UCSD-AML1 (cell line): ENCODE measurements at regions not wholly inside any gene's neighbourhood (a gene's known extent, or its start where the extent isn't known, plus 50 kb on each side); places are given as distances from the start of the nearest gene placed in this dataset.
"Not testable (repeated sequence)": the region's sequence is repeated elsewhere in the genome, so short reads cannot be mapped to it uniquely, and the experiment has no call there.

Experiments used
- DNase-seq: peaks from one replicate; lab custom pipeline; 2025; ENCODE audit not compliant: unreplicated experiment; lab: John Stamatoyannopoulos, UW

DNA sequence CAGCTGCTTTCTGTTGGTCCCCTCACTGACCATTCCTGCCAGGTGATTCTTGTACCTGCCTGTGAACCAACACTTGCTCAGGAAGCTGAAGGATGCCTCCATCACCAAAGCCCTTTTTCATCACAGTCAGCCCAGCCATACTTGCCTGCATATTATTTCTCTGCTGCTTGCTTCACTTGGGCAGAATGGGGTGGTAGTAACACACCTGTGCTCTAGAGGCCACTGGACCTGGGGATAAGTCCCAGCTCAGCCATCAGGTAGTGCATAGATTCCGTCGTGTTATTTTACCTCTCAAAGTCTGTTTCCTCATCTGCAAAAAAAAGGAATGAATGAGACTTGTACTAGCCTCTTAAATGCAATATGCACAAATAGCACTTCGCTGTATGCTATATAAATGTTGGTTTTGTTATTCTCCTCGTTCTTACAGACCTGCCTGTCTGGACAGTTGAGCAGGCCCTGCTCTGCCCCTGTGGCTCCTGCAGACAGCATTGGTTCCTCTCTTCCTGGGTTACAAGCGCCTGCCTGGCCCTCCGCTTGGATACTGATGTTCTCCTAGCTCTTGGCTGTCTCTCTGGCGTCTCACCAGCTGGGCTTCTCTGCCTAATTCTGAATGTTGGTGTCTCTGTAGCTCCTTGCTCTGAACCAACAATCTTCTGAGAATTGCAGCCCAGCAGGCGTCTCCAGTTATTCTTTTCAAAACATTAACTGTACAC lies 151.8 kb downstream of the UNC5CL start:
- DNase-seq, result no peak

- DNase-seq, result no peak
Observed at GRCh38 chr6:40885139-40885774, 153.8 kb downstream of the UNC5CL start.

- no peak for DNase-seq
Observed at GRCh38 chr6:40882323-40882997, 156.6 kb downstream of the UNC5CL start.

GRCh38 chr6:40881501-40881900 lies 157.5 kb downstream of the UNC5CL start:
- DNase-seq, result no peak

DNA sequence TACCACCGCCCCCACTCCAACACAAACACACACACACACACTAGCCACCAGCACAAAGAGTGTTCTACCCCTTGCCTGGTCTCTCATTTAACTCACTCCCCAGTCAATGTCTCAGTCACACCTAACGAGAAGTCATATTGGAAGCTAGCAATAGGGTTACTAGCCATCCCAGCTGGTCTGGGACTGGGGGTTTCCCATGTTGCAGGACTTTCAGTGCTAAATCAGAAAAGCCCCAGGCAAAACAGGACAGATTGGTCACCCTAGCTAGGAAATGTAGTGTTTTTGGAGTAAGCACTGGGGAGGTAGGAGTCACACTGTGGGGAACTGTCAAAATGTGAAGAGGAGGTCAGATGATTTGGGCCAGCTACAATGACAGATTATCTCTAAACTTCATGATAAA lies 158.1 kb downstream of the UNC5CL start:
- DNase-seq, result no peak

DNA sequence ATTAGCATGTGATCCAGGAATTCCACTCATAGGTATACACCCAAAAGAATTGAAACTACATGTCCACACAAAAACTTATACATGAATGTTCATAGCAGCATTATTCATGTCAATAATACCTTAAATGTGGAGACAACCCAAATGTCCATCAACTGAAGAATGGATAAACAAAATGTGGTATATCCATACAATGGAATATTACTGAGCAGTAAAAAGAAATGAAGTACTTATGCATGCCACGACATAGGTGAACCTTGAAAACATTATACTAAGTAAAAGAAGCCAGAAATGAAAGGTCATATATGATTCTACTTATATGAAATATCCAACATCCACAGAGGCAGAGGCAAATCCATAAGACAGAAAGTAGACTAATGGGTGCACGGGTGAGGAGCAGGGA lies 159.9 kb downstream of the UNC5CL start:
- DNase-seq, result no peak

- no peak for DNase-seq
Observed at GRCh38 chr6:40877362-40877761, 161.7 kb downstream of the UNC5CL start.

DNA sequence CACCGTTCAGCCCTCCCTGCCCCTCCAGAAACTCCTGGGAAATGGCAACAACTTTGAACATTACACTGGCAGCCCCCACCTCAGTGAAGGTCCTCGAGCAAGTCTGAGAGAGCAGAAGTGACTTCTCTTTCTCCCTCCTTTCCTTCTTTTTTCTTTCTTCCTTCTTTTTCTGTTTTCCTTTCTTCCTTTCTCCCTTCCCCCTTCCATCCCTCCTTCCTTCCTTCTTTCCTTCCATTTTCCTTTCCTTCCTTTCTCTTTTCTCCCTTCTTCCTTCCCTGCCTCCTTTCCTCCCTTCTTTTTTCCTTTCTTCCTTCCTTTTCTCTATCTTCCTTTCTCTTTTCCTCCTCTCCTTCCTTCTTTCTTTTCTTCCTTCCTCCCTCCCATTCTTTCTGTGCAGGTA lies 162.7 kb downstream of the UNC5CL start:
- DNase-seq, result no peak

DNA sequence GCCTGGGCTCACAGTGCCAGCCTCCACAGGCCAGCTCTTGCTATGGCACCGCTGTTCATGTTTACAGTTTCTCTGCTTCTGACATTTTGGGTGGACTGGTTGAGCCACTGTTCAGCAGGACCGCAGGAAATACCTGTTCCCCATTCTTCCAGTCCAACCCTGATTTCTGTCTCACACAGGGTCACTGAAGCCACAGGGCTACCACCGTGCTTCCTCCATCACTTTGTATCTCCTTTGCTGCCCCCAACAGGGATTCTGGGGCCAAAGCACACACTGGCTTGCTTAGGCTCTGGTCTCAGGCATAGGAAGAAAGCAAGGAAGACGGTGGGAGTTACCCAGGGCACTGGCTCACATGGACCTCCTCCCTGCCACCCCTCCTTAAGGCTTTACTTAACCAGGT lies 164.5 kb downstream of the UNC5CL start:
- no peak for DNase-seq

DNA sequence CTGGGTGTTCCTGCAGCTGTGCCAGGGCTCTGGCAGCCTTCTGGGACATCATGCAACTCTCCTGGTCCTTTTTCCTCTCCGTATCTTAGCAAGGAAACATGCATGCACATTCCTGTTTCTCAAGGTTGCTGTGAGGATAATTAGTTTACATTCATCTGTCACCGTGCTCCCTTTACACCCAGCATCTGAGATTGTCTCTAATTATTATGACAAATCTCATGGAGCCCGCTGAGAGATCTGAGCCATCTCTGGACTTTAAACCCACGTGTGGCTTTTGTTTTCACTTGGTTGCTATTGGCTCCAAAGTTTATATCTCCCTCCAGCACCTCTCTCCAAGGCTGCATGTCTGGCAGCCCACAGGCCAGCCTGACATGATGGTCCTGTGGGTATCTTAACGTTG lies 167.6 kb downstream of the UNC5CL start:
- no peak for DNase-seq

GRCh38 chr6:40868089-40868865 lies 170.7 kb downstream of the UNC5CL start:
- not testable (repeated sequence) for DNase-seq

DNA sequence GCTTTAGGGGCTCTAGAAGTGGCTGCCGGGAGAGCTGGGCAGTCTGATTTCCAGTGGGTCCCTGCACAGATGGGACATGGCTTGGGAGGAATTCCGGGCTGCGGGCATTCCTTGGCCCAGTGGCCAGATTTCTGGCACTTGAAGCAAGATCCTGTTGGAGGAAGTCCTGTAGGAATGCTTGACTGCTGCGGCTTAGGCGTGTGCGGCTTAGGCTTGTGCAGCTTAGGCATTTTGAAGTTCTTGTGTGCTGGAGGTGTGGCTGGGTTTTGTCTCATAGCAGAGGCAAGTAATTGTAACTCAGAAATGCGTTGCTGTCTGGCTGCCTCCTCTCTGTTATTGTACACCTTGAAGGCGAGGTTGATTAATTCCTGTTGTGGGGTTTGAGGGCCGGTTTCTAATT lies 171.5 kb downstream of the UNC5CL start:
- DNase-seq, result not testable (repeated sequence)

GRCh38 chr6:40865259-40865658 lies 173.8 kb downstream of the UNC5CL start:
- DNase-seq, result not testable (repeated sequence)

DNA sequence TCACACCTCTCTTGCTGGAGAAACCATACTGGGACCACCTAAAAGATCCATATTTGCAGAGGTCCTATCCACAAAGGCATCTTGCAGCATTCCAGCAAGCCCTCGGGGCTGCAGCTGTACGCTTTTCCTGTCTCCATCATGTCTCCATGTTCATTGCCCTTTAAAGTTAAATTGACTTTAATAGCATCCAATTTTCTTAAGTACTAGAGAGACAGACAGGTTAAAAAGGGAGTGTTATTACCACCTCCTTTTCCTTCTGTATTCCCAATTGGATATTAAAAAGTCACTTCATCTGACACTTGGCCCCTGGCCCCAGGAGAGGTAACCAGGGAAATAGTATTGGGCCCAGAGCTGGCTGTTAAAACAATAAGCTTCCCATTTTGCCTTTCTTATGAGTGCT lies 178.6 kb downstream of the UNC5CL start:
- no peak for DNase-seq

GRCh38 chr6:40856271-40856670 lies 182.8 kb downstream of the UNC5CL start:
- DNase-seq, result no peak

DNA sequence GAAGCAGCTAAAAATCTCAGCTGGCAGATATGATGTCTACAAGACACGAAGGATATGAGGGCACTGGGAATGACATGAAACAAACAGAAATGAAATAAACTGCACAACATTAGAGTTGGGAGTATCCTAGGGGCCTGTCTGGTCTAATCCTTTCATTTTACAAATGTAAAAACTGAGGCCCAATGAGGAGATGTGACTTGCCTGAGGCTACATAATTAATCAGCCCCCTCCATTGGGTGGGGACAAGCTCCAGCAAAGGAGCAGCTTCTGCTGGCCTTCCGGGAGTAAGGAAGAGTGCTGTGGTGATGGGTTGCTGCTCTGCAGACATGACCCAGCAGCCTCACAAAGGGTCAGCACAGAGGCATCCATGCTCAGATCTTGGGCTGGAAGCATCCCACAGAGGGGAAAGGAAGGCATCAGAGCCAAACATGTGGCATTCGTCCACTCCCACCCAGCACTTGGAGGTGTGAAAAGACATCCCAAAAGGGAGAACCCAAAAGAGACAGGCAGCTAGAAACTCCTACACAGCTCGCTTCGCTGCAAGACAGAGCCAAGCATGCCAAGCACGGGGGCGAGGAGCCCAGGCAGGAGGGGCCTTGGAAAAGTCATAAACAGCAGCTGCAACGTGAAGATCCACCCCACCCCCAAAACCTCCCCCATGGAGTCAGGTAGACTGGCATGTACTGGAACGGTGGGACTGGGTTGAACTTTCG lies 183.7 kb downstream of the UNC5CL start:
- no peak for DNase-seq

DNA sequence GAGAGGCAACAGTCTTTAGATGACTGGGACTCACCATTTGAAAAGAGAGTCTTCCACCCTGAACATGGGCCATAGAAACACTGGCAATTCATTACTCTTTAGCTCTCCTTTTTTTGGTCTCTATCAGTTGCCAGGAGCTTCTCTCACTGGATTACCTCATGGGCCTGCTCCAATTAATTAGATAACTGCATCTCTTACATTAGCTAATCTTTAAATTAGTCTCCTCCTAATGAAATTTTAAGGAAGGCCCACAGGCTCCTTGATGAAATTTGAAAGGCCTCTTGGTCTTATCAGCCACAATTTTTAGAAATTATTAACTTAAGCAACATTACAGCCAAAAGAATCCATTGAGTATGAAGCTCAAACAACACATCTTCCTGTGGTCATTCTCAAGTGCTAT lies 184.4 kb downstream of the UNC5CL start:
- no peak for DNase-seq

DNA sequence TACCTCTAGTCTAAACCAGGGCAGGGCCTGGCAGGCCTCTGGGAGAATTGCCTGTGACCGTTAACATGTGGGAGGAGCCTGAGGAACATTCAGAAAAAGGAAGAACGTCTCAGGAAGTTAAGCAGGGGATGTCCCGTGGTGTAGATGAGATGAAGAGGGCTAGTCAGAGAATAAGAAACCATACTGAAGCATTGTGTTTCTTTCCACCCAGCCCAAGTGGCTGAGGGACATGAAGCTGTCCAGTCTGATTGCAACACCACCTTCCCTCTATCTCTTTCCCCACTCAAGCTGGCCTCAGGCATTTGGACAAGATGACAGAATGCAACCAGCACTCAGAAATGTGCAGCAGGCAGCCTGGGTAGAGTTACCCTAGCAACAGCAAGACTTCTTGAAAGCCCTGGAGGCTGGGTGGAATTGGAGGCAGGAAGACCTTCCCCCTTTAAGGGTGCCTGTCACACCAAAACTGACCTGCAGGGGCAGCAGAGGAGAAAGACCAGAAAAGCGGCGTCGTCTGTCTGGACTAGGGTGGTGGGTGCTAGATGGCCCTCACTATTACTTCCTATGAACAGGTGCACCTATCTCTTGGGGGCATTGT lies 186.1 kb downstream of the UNC5CL start:
- no peak for DNase-seq

GRCh38 chr6:40849546-40849945 lies 189.5 kb downstream of the UNC5CL start:
- no peak for DNase-seq

- DNase-seq, result no peak
Observed at GRCh38 chr6:40848868-40849514, 190.0 kb downstream of the UNC5CL start.
